ENCODE measurements at regions not wholly inside any gene's neighbourhood (a gene's known extent, or its start where the extent isn't known, plus 50 kb on each side); places are given as distances from the start of the nearest gene placed in this dataset.

- TF ChIP-seq CTCF (IDR thresholded peaks at IDR 0.05) (no peak), EZH2 (IDR thresholded peaks at IDR 0.05) (no peak), EZH2phosphoT487 (IDR thresholded peaks at IDR 0.05) (no peak)
Observed at GRCh38 chr2:104746858-104747257, 107.1 kb upstream of the POU3F3 start.

Measured in neural progenitor cell (in vitro differentiated cells).